ENCODE measurements at regions not wholly inside any gene's neighbourhood (a gene's known extent, or its start where the extent isn't known, plus 50 kb on each side); places are given as distances from the start of the nearest gene placed in this dataset.

- no peak for TF ChIP-seq ATF3 (IDR thresholded peaks at IDR 0.05)
- TF ChIP-seq ATF3 (CRISPR knock-in tag; conservative IDR thresholded peaks at IDR 0.05) = no peak
- TF ChIP-seq HNRNPL (IDR thresholded peaks at IDR 0.05; ENCODE audit: low read depth, low read length) = no peak
- no peak for TF ChIP-seq ZNF584 (CRISPR knock-in tag; IDR thresholded peaks at IDR 0.05; ENCODE audit: low read depth)
- TF ChIP-seq DACH1 (IDR thresholded peaks at IDR 0.05; ENCODE audit: partially characterized antibody) = no peak
- TF ChIP-seq HDAC6 (IDR thresholded peaks at IDR 0.05; ENCODE audit: low read depth, low read length) = no peak
- TF ChIP-seq POU5F1 (IDR thresholded peaks at IDR 0.05; ENCODE audit: borderline replicate concordance, low read depth, low read length, partially characterized antibody) = no peak
- no peak for TF ChIP-seq SAFB (IDR thresholded peaks at IDR 0.05; ENCODE audit: borderline replicate concordance, low read depth, low read length)
- TF ChIP-seq MCM2 (IDR thresholded peaks at IDR 0.05; ENCODE audit: low read depth) = no peak
- TF ChIP-seq ZNF146 (CRISPR knock-in tag; IDR thresholded peaks at IDR 0.05; ENCODE audit: unreplicated experiment) = no peak
- TF ChIP-seq ELF4 (CRISPR knock-in tag; IDR thresholded peaks at IDR 0.05) = no peak
- no peak for TF ChIP-seq ZNF197 (CRISPR knock-in tag; IDR thresholded peaks at IDR 0.05; ENCODE audit: low read depth)
- TF ChIP-seq PHF20 (IDR thresholded peaks at IDR 0.05; ENCODE audit: partially characterized antibody) = no peak
Observed at GRCh38 chr15:53247041-53247708, 457.0 kb upstream of the ONECUT1 start (continued).
